ENCODE measurements at regions not wholly inside any gene's neighbourhood (a gene's known extent, or its start where the extent isn't known, plus 50 kb on each side); places are given as distances from the start of the nearest gene placed in this dataset.

DNA sequence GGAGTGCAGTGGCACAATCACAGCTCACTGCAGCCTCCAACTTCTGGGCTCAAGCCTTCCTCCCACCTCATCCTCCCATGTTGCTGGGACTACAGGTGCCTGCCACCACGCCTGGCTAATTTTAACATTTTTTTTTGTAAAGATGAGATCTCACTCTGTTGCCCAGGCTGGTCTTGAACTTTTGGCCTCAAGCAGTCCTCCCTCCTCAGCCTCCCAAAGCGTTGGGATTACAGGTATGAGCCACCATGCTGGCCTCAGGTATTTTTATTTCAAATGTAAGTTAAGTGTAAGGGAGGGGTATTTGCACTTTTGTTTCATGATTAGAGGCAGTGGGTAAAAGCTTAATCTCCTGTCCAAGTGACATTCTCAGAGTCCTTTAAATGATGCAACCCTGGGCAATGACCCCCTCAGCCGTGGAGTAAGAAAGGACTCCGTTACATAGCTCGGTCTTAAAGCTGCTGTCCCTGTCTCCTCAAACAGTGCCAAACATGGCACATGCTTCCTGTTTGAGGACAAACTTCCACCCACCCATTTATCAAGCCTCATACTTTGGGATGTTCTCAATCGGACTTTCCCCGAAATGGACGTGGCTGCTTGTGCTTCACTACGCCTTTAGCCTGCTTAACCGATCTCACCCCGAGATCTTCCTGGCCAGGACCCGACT lies 296.1 kb downstream of the BAMBI start:
- DNase-seq (no peak), ATAC-seq (no peak)
- Histone ChIP-seq H3K4me1 (no peaks in the 10 kb centered on the region), H3K9me3 (no peaks in the 10 kb centered on the region), H3K27ac (no peak overlapping the region), H3K36me3 (no peaks in the 10 kb centered on the region), H3K27me3 (no peaks in the 10 kb centered on the region), H3K4me3 (no peak overlapping the region)
- intact Hi-C loops (cut with DNase I), result no loop called here
- TF ChIP-seq CTCF (IDR thresholded peaks at IDR 0.05), result no peak

- H3K4me3 ChIP-seq, result no peak overlapping the region
- H3K4me1 ChIP-seq, result no peaks in the 10 kb centered on the region
- H3K36me3 ChIP-seq, result no peaks in the 10 kb centered on the region
- no peaks in the 10 kb centered on the region for H3K9me3 ChIP-seq
- intact Hi-C loops (cut with DNase I), result no loop called here
- DNase-seq (no peak), ATAC-seq (no peak)
- no peak for TF ChIP-seq CTCF (IDR thresholded peaks at IDR 0.05)
- H3K27ac ChIP-seq, result no peak overlapping the region
- H3K27me3 ChIP-seq, result no peaks in the 10 kb centered on the region
Measured at GRCh38 chr10:28975891-28976531, 298.7 kb downstream of the BAMBI start.

GRCh38 chr10:28977518-28977917 lies 300.2 kb downstream of the BAMBI start:
- no peaks in the 10 kb centered on the region for H3K4me1 ChIP-seq
- DNase-seq, result no peak
- H3K9me3 ChIP-seq, result no peaks in the 10 kb centered on the region
- intact Hi-C loops (cut with DNase I), result no loop called here
- no peak for ATAC-seq
- H3K36me3 ChIP-seq, result no peaks in the 10 kb centered on the region
- no peak for TF ChIP-seq CTCF (IDR thresholded peaks at IDR 0.05)
- H3K27ac ChIP-seq, result no peak overlapping the region
- H3K4me3 ChIP-seq, result no peak overlapping the region
- H3K27me3 ChIP-seq, result no peaks in the 10 kb centered on the region

DNA sequence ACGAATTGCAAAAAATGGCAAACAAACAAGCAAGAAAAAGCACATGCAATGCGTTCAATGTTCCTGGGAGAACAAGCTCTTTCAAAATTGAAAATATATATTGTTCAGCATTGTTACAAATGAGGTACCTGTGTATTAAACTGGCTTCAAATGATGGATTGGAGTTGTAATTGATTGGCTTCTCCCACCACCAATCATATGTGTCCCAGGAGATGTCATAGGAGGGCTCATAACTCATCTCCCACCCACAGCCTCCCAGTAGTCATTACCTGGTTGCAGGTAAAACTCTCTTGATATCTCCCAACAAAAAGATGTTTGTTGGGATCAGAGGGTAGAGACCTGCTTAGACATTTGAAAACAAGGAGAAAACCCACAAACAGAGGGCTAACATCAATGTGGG lies 302.9 kb downstream of the BAMBI start:
- H3K27ac ChIP-seq, result no peak overlapping the region
- no peaks in the 10 kb centered on the region for H3K27me3 ChIP-seq
- intact Hi-C loops (cut with DNase I), result no loop called here
- no peak overlapping the region for H3K4me3 ChIP-seq
- H3K36me3 ChIP-seq, result no peaks in the 10 kb centered on the region
- H3K9me3 ChIP-seq, result no peaks in the 10 kb centered on the region
- DNase-seq, result no peak
- no peak for ATAC-seq
- TF ChIP-seq CTCF (IDR thresholded peaks at IDR 0.05), result no peak
- H3K4me1 ChIP-seq, result peaks cover 16% of the 10 kb centered on the region

DNA sequence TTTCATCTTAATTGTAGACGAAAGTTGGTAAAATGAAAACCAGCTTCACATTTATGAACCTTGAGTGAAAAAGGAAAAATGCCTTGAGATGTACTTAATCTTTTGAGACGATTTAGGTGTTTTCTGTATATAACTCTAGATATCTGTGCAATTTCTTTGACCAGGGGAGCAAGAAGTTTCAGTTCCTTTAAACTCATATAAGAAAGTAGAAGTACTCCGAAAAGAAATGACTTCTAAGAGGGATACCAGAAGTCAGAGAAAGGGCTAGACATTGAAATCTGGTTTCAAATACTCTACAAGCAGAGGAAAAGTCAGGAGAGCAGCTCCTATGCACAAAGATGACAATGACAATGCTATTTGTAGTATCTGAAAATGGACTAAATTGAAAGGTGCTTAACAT lies 303.7 kb downstream of the BAMBI start:
- H3K9me3 ChIP-seq, result no peaks in the 10 kb centered on the region
- H3K4me1 ChIP-seq, result peaks cover 16% of the 10 kb centered on the region
- H3K27me3 ChIP-seq, result no peaks in the 10 kb centered on the region
- H3K36me3 ChIP-seq, result no peaks in the 10 kb centered on the region
- no peak overlapping the region for H3K4me3 ChIP-seq
- intact Hi-C loops (cut with DNase I), result no loop called here
- DNase-seq (no peak), ATAC-seq (no peak)
- H3K27ac ChIP-seq, result no peak overlapping the region
- no peak for TF ChIP-seq CTCF (IDR thresholded peaks at IDR 0.05)

All from upper lobe of right lung (tissue), 1 donor.